ENCODE measurements at regions not wholly inside any gene's neighbourhood (a gene's known extent, or its start where the extent isn't known, plus 50 kb on each side); places are given as distances from the start of the nearest gene placed in this dataset.

DNA sequence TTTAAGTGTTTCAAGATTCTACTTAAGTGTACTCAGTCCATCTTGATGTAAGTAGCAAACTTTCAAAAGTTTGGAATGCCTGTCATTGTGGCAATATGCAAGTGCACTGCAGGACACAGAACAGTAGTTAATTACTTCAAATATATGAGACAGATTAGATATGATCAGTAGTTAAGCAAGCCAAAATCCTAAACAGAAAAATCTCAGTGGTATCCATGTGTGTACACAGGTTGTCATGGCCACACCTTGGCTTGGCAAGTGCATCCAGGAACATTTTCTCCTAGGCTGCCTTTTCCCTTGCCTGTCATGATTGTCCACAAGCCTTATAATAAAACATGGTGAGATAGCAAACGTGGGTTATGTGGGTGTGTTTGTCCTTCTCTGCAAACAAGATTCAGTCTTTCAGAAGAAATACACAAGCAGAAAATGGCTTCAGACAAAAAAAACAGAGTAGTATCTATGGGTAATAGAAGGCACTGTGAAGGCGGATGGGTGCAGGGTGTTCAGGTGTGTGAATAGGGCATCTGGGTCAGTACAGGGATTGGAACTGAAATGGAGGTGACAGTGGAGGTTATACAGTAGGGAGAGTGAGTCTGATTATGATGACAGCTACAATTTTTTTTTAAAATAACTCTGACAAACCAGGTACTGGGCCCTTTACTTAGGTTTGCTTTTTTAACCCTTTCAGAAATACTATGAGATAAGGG is 229.0 kb upstream of the LRIG1 start:
- no peaks in the 10 kb centered on the region for H3K9me3 ChIP-seq (ENCODE audit: low read length)
- no peak overlapping the region for H3K4me2 ChIP-seq (ENCODE audit: low read length)
- TF ChIP-seq, protein P1, sequence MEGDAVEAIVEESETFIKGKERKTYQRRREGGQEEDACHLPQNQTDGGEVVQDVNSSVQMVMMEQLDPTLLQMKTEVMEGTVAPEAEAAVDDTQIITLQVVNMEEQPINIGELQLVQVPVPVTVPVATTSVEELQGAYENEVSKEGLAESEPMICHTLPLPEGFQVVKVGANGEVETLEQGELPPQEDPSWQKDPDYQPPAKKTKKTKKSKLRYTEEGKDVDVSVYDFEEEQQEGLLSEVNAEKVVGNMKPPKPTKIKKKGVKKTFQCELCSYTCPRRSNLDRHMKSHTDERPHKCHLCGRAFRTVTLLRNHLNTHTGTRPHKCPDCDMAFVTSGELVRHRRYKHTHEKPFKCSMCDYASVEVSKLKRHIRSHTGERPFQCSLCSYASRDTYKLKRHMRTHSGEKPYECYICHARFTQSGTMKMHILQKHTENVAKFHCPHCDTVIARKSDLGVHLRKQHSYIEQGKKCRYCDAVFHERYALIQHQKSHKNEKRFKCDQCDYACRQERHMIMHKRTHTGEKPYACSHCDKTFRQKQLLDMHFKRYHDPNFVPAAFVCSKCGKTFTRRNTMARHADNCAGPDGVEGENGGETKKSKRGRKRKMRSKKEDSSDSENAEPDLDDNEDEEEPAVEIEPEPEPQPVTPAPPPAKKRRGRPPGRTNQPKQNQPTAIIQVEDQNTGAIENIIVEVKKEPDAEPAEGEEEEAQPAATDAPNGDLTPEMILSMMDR (conservative IDR thresholded peaks at IDR 0.05; ENCODE audit: low read depth, low read length): no peak
- TF ChIP-seq EZH2phosphoT487 (IDR thresholded peaks at IDR 0.05; ENCODE audit: borderline replicate concordance, low read length): no peak
- no peak for TF ChIP-seq EZH2 (IDR thresholded peaks at IDR 0.05; ENCODE audit: low read length, unreplicated experiment)
- no peak overlapping the region for H3K9ac ChIP-seq (ENCODE audit: low read length)
- no peaks in the 10 kb centered on the region for H3K36me3 ChIP-seq (ENCODE audit: low read depth, low read length)
- no peaks in the 10 kb centered on the region for H4K20me1 ChIP-seq (ENCODE audit: low read length)
- H3K27ac ChIP-seq (ENCODE audit: low read length): no peak overlapping the region
- POLR2A ChIA-PET (ENCODE audit: unreplicated experiment): interaction anchor here (0.6 kb wide), 1 partner anchor 1284 kb away, joined by 9 read pairs; no protein-coding TSS in a partner anchor
- CTCF ChIA-PET: no interaction called here
- no TSS peak for BruUV-seq (replicated peaks)
- no peaks in the 10 kb centered on the region for H3K4me1 ChIP-seq (ENCODE audit: insufficient read depth, low read length)
- intact Hi-C loops (cut with micrococcal nuclease): no loop called here
- H3K9me2 ChIP-seq (replicated peaks; ENCODE audit: low read length): no peaks in the 10 kb centered on the region
- ATAC-seq (no peak), DNase-seq (no peak)
- no peaks in the 10 kb centered on the region for H3K79me2 ChIP-seq (ENCODE audit: low read length)
- no peaks in the 10 kb centered on the region for H3F3A ChIP-seq (ENCODE audit: low read length, unreplicated experiment)
- H3K27me3 ChIP-seq (ENCODE audit: low read length): no peaks in the 10 kb centered on the region
- H3K4me3 ChIP-seq (ENCODE audit: low read length): no peak overlapping the region
- no peak overlapping the region for H2AFZ ChIP-seq (ENCODE audit: low read length)

DNA sequence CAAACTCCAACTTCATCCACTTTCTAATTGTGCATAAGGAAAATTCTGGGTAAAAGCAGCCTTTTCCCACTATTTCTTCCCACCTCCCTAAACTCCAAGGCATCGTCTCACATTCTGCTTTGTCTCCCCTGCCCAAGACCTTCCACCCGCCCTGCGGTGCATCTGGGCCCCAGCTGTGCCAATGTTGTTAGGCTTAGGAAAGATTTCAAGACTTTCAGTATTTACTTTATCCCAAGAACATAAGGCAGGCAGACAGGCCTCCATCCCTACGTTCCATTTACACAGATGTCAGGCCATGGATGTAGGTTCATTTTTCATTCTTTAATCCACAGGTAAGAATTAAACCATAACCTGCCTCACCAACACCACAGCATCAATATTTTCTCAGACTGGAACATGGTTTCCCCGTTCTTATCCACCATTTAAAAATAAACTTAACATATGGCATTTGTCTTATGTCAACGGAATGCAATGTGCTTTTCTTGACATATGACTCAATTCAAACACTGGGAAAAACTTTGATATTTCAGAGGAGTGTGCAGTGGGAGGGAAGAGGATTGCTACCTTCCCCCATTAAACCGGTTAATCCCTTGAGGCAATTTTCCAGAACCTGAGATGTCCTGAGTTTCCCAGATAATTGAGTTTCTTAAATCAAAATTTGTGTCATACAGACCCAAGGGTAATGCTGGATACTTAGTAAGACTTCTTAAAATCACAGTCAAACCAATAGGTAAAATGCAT is 238.0 kb upstream of the LRIG1 start:
- DNase-seq (peak; percentile 57), ATAC-seq (no peak)
- Histone ChIP-seq H2AFZ (ENCODE audit: low read length) (no peak overlapping the region), H3K4me3 (ENCODE audit: low read length) (no peak overlapping the region), H3K27me3 (ENCODE audit: low read length) (no peaks in the 10 kb centered on the region), H3K9me3 (ENCODE audit: low read length) (no peaks in the 10 kb centered on the region), H3F3A (ENCODE audit: low read length, unreplicated experiment) (no peaks in the 10 kb centered on the region), H3K4me2 (ENCODE audit: low read length) (no peak overlapping the region), H3K9ac (ENCODE audit: low read length) (no peak overlapping the region), H3K4me1 (ENCODE audit: insufficient read depth, low read length) (peaks cover 23% of the 10 kb centered on the region), H4K20me1 (ENCODE audit: low read length) (no peaks in the 10 kb centered on the region), H3K79me2 (ENCODE audit: low read length) (no peaks in the 10 kb centered on the region), H3K36me3 (ENCODE audit: low read depth, low read length) (no peaks in the 10 kb centered on the region), H3K9me2 (replicated peaks; ENCODE audit: low read length) (no peaks in the 10 kb centered on the region), H3K27ac (ENCODE audit: low read length) (peak overlapping the region; percentile 18; the same call in 1 of the 2 replicates)
- ChIA-PET POLR2A (ENCODE audit: unreplicated experiment) (no interaction called here), CTCF (no interaction called here)
- TF ChIP-seq EZH2phosphoT487 (IDR thresholded peaks at IDR 0.05; ENCODE audit: borderline replicate concordance, low read length) (no peak), EZH2 (IDR thresholded peaks at IDR 0.05; ENCODE audit: low read length, unreplicated experiment) (no peak)
- TF ChIP-seq, protein P1 (conservative IDR thresholded peaks at IDR 0.05; ENCODE audit: low read depth, low read length): no peak
- BruUV-seq (replicated peaks): no TSS peak
- intact Hi-C loops (cut with micrococcal nuclease): no loop called here

DNA sequence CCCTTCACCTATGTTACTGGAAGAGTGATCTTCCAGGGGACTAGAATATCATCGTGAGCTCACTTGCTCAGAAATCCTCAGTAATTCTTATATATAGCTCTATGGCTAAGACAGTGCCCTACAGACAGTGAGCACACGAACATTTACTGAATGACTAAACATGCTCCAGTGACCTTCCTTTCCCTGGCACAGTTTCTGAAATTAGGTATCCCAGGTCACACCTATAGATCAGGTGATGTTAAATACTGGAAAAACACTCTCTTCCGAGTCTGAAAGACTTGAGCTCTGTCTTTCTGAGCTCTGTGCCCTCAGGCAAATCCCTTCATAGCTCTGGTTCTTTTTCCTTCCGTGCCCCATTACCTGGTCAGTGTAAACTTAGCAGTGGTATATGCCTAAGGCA is 239.4 kb upstream of the LRIG1 start:
- Histone ChIP-seq H3K27me3 (ENCODE audit: low read length) (no peaks in the 10 kb centered on the region), H3K4me3 (ENCODE audit: low read length) (no peak overlapping the region), H3K9me3 (ENCODE audit: low read length) (no peaks in the 10 kb centered on the region), H3K79me2 (ENCODE audit: low read length) (no peaks in the 10 kb centered on the region), H4K20me1 (ENCODE audit: low read length) (no peaks in the 10 kb centered on the region), H3K4me2 (ENCODE audit: low read length) (no peak overlapping the region), H3K4me1 (ENCODE audit: insufficient read depth, low read length) (peaks cover 23% of the 10 kb centered on the region), H3K9ac (ENCODE audit: low read length) (no peak overlapping the region), H3K27ac (ENCODE audit: low read length) (peak overlapping the region; percentile 46), H3K36me3 (ENCODE audit: low read depth, low read length) (no peaks in the 10 kb centered on the region), H3F3A (ENCODE audit: low read length, unreplicated experiment) (no peaks in the 10 kb centered on the region), H2AFZ (ENCODE audit: low read length) (no peak overlapping the region), H3K9me2 (replicated peaks; ENCODE audit: low read length) (no peaks in the 10 kb centered on the region)
- ATAC-seq (no peak), DNase-seq (peak; percentile 58)
- no TSS peak for BruUV-seq (replicated peaks)
- POLR2A ChIA-PET (ENCODE audit: unreplicated experiment): no interaction called here
- TF ChIP-seq, protein P1 (conservative IDR thresholded peaks at IDR 0.05; ENCODE audit: low read depth, low read length): no peak
- TF ChIP-seq EZH2 (IDR thresholded peaks at IDR 0.05; ENCODE audit: low read length, unreplicated experiment): no peak
- no peak for TF ChIP-seq EZH2phosphoT487 (IDR thresholded peaks at IDR 0.05; ENCODE audit: borderline replicate concordance, low read length)
- CTCF ChIA-PET: no interaction called here
- intact Hi-C loops (cut with micrococcal nuclease): no loop called here
